ENCODE measurements at regions not wholly inside any gene's neighbourhood (a gene's known extent, or its start where the extent isn't known, plus 50 kb on each side); places are given as distances from the start of the nearest gene placed in this dataset.

- DNase-seq (ENCODE audit: low spot score), result no peak
Observed at GRCh38 chr6:15063253-15063853, 182.5 kb upstream of the JARID2 start.

DNA sequence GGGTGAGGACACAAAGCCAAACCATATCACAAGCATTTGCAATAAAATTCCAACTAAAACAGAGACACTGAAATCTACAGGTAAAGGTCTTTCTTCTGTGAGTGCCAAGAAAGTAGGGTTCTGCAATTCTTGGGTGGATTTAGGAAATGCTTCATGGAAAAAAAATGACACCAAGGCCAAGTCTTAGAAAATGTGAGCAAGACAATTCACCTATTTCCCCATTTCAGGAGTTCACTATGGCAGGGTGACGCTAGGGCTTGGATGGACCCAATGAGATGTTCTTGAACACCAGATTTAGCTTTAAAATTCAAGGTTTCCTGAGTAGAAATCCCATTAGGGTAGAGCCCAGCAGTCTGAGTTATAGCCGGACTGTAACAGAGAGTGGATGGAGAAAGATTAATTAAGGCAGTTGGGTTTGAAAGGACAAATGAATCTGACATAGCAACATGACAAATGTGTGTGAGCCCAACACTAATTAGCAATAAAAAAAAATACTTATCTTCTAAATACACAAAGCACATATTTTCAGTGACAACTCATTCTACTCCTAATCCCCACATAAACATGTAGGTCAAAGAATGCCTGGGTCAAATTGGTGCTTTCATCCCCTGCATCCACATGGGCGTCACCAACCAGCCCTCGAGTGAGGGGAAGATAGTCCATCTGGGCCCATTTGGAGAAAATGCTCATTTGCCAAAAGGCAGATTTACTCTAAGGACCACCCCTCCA lies 180.4 kb upstream of the JARID2 start:
- no peak for DNase-seq (ENCODE audit: low spot score)

GRCh38 chr6:15066089-15066758 lies 179.6 kb upstream of the JARID2 start:
- DNase-seq (ENCODE audit: low spot score), result no peak

DNA sequence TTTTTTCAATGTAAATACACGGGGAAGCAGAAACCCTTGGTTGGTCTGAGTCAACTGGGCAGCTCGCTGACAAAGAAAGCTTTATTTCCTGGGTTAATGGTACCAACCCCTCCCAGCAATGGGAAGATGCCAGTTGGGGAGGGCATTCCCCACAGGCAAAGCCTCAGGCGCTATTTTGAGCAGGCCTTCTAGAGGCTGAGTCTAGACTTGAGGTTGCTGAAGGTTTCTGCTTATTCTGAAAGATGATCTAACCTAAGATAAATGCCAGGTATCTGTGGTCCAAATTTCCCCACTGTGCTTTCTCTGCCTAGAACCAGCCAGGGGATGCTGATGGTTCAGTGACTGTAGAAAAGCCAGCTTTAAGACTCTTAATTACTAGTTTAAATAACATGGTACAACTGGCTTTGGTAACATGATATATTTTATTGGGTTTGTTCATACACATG lies 172.5 kb upstream of the JARID2 start:
- DNase-seq (ENCODE audit: low spot score), result no peak

DNA sequence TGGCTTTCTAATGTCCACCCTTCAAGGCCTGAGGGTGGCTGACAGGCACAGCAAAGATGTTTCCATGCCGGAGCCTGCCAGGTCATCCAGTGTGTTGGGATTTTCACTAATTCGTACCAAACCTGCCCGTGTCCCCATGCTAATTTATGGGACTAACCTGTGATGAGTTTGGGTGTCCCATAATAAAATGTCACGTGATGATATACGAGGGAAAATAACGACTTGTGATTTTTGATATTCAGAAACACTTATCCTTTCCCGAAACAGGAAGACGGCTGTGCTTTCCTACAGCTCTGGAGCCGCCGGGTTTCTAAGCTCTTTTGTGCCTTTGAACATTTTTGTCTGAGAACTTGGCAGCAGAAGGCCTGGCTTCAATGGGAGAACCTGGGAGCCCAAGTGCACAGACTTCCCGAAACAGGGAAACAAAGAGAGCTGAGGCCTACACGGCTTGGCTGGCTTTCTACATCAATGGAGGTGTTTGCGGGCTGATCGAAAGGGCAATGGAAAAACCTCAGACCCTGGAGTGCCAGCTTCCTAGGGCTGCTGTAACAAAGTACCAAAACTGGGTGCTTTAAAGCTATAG lies 171.9 kb upstream of the JARID2 start:
- DNase-seq (ENCODE audit: low spot score), result no peak

DNA sequence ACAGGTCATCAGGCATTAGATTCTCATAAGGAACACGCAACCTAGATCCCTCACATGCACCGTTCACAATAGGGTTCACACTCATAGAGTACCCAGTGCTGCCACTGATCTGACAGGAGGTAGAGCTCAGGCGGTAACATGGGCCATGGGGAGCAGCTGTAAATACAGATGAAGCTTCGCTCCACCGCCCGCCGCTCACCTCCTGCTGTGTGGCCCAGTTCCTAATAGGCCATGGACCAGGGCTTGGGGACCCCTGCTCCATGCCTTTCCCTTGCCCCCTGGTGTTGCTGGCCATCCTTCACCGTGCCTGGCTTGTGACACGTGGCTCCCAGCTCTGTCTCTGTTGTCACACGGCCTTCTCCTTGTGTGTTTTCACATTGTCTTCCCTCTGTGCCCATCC lies 171.1 kb upstream of the JARID2 start:
- DNase-seq (ENCODE audit: low spot score), result no peak

- no peak for DNase-seq (ENCODE audit: low spot score)
Observed at GRCh38 chr6:15076565-15076964, 169.3 kb upstream of the JARID2 start.

GRCh38 chr6:15077006-15077405 lies 168.9 kb upstream of the JARID2 start:
- DNase-seq (ENCODE audit: low spot score), result no peak

DNA sequence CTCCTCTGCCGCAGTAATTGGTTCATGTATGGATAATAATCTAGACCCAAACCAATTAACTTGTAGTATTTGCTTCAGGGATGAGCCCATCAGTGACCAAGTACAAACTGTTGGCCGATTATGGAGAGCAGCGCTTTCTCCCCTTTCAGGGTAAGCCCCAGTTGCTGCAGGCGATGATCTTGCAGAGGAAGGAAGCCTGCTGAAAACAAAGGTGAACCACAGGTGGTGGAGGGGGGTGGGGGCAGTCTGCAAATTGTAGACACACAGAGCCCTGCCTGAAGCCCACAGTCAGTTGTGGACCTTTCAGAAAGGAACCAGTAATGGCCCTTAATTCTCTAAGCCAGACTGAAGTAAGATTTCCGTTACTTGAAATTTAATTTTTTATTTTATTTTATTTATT lies 167.9 kb upstream of the JARID2 start:
- DNase-seq (ENCODE audit: low spot score), result no peak

DNA sequence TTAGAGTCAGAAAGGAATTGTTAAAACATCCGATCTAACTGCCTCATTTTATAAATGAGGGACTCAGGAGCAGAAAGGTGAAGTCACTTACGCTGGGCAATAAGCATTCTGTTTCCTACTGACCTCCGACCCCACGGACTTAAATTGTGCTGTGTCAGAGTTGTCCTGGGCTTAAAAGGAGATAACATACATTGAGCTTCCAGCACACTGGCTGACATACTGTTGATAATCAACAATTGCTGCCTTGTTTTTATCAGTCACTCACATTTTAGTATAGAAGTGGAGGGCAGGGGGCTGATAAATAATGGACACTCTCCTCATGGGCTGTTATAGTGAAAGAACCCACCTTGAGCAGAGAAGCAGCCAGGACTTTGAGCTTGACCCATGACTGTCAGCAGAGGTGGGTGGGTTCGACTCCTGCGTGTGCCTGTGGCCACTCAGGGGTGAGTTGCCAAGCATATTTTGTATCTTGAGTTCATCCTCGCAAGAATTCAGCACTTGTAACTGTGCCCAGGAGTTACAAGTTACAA lies 166.5 kb upstream of the JARID2 start:
- no peak for DNase-seq (ENCODE audit: low spot score)

- DNase-seq (ENCODE audit: low spot score), result no peak
Observed at GRCh38 chr6:15080895-15081294, 165.0 kb upstream of the JARID2 start.

DNA sequence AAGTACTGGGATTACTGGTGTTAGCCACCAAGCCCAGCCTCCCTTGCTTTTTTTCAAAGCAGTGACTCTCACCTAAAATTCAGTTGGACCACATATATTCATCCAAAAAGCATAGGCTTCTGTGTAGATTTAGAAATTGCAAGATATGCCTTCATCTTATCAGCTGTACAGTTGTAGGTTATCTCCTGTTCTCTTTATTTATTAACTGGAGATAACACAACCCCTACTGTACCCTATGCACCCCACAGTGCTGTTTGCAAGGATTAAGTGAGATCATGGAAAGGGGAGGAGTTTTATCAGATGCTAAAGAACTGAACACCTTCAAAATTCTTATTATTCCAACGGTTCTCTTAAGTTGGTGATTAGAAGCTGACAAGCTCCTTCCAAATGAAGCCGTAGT lies 164.4 kb upstream of the JARID2 start:
- no peak for DNase-seq (ENCODE audit: low spot score)

DNA sequence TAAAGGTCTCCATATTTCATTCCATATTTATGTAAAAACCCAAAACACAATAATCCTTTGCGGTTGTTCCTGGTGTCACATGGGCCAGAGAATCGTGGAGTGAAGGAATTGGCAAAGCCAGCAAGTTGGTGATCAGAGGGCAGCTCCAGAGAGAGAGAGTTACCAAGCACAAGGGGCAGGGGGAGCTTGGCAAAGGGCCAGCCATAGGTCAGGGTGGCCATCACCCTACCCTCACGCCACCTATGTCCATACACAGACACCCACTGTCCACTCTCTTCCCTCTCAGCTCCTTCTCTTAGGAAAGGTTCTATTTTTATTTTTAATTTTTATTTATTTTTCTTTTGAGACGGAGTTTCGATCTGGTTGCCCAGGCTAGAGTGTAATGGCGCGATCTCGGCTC lies 163.2 kb upstream of the JARID2 start:
- DNase-seq (ENCODE audit: low spot score), result no peak

DNA sequence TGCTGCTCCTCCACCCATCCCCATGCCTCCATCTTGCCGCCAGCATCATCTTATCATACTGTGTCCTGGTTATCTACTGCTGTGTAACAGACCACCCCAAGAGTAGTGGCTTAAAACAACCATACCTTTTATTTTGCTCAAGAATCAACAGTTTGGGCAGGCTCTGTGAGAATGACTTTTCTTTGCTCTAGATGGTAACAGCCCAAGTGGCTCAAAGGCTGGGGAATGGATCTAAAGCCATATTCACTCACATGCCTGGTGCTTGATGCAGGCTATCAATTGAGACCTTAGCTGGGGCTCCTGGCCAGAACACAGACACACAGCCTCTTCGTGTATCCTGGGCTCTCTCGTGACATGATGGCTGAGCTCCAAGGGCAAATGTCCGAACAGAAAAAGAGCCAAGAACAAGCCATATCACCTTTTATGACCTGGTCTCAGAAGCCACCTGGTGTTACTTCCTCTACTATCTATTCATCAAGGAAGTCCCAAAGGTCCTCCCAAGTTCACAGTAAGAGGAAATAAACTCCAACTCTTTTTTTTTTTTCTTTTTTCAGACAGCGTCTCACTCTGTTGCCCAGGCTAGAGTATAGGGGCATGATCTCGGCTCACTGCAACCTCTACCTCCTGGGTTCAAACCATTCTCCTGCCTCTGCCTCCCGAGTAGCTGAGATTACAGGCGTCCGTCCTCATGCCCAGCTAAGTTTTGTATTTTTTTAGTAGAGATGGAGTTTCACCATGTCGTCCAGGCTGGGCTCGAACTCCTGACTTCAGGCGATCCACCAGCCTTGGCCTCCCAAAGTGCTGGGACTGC lies 159.3 kb upstream of the JARID2 start:
- DNase-seq (ENCODE audit: low spot score), result no peak

- no peak for DNase-seq (ENCODE audit: low spot score)
Observed at GRCh38 chr6:15087186-15087589, 158.7 kb upstream of the JARID2 start.

- no peak for DNase-seq (ENCODE audit: low spot score)
Observed at GRCh38 chr6:15088904-15089568, 156.8 kb upstream of the JARID2 start.

DNA sequence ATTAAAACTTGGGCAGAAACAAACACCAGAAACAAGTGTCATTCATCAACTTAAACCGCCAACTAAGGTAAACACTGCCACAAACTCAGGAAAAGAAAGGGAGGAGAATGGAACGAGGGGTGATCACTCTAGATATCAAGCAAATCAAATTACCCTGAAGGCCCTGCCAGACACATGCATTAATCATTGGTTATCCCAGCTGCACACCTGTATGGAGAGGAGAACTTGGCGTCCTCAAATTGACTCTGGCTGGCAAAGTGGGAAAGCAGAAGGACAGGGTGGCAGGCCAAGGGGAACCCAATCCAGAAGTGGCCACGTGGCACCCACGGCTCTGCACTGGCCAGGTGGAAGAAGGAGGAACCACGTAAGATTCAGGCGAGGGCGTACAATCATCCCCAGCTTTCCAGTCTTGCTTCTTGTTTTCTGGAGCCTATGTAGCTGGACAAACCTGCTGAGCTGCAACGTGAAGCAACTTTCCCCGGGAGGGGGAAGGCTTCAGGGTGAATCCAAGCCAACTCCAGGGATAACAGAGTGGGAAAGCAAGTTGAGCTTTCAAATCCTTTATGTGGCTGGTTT lies 156.2 kb upstream of the JARID2 start:
- DNase-seq (ENCODE audit: low spot score), result no peak

DNA sequence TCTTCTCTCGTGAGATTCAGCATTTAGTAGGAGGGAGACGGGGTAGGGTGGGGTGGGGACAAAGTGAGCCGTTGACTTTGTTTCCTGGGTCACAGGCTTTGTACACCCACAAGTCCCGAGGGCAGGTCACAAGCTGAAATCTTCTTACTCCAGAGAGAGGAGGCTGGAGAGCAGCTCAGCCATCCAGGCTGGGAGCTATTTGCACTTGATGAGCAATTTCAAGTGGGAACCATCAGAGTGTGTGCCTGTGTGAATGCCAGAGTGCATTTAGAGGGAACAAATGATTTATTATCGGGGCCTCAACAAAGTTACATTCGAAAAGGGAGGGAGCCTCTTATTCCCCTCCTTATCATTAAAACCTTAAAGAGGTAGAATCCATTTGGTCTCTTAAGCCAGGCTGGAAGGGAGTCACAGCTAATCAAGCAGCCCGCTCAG lies 155.7 kb upstream of the JARID2 start:
- no peak for DNase-seq (ENCODE audit: low spot score)

GRCh38 chr6:15090745-15091384 lies 155.0 kb upstream of the JARID2 start:
- no peak for DNase-seq (ENCODE audit: low spot score)
